Testis (tissue), 2 donors: ENCODE measurements at regions not wholly inside any gene's neighbourhood (a gene's known extent, or its start where the extent isn't known, plus 50 kb on each side); places are given as distances from the start of the nearest gene placed in this dataset.

Experiments
- POLR2A ChIP-seq: fragments of 450-650 bp; IDR thresholded peaks from one replicate; pipeline ENCODE4 v1.6.1; 2017; ENCODE audit warnings: antibody characterized with exemption, mild to moderate bottlenecking, moderate library complexity
- TF ChIP-seq, protein P1 (sequence below), 3 experiments: fragments of 450-650 bp in 2 of 3; fragments of 200-600 bp in 1 of 3; sonication (generic) in 1 of 3; IDR thresholded peaks; one replicate each; pipeline ENCODE4 v1.5.1; 2016 to 2019; ENCODE audit warnings: antibody characterized with exemption in 3 of 3, mild to moderate bottlenecking in 2 of 3, moderate library complexity in 1 of 3

DNA sequence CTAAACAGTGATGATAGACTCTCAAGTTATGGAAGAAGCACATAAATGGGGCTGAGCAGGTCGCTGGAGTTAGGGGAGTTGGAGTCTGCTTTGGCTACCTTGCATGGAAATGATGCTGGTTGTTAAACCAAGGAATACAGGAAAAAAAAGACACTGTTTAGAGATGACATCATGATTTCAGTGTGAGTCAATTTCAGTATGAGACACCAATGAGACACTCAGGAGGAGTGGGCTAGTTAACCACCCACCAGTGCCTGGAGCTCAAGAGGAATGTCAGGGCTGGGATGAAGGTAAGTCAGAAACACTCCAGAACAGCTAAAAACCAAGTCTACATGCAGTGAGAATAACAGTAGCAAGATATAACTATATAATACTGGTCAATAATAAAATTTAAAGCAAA, 303.6 kb downstream of the SOX11 start:
- TF ChIP-seq, protein P1, sequence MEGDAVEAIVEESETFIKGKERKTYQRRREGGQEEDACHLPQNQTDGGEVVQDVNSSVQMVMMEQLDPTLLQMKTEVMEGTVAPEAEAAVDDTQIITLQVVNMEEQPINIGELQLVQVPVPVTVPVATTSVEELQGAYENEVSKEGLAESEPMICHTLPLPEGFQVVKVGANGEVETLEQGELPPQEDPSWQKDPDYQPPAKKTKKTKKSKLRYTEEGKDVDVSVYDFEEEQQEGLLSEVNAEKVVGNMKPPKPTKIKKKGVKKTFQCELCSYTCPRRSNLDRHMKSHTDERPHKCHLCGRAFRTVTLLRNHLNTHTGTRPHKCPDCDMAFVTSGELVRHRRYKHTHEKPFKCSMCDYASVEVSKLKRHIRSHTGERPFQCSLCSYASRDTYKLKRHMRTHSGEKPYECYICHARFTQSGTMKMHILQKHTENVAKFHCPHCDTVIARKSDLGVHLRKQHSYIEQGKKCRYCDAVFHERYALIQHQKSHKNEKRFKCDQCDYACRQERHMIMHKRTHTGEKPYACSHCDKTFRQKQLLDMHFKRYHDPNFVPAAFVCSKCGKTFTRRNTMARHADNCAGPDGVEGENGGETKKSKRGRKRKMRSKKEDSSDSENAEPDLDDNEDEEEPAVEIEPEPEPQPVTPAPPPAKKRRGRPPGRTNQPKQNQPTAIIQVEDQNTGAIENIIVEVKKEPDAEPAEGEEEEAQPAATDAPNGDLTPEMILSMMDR (IDR thresholded peaks at IDR 0.05): no peak
- TF ChIP-seq POLR2A: no peak
